GM12873 (cell line): ENCODE measurements at regions not wholly inside any gene's neighbourhood (a gene's known extent, or its start where the extent isn't known, plus 50 kb on each side); places are given as distances from the start of the nearest gene placed in this dataset.

Experiments
- TF ChIP-seq, protein P1 (sequence below): IDR thresholded peaks from 2 replicates; pipeline ENCODE4 v1.5.1; 2012; ENCODE audit warnings: low read depth, mild to moderate bottlenecking, moderate library complexity, low read length, control low read depth; ENCODE audit not compliant: insufficient read depth; ENCODE audit errors: missing control alignments

DNA sequence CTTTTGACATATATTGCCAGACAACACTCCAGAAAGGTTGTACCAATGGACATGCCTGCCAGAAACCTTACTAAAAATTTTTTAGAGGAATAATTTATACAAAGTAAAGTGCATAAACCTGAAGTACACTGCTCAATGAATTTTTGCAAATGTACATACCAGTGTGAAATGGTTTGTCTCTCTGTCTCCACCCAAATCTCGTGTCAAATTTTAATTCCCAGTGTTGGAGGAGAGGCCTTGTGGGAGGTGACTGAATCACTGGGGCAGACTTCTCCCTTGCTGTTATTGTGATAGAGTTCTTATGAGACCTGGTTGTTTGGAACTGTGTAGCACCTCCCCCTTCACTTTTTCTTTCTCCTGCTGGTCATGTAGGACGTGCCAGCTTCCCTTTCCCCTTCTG is 168.8 kb downstream of the RWDD3 start:
- TF ChIP-seq, protein P1, sequence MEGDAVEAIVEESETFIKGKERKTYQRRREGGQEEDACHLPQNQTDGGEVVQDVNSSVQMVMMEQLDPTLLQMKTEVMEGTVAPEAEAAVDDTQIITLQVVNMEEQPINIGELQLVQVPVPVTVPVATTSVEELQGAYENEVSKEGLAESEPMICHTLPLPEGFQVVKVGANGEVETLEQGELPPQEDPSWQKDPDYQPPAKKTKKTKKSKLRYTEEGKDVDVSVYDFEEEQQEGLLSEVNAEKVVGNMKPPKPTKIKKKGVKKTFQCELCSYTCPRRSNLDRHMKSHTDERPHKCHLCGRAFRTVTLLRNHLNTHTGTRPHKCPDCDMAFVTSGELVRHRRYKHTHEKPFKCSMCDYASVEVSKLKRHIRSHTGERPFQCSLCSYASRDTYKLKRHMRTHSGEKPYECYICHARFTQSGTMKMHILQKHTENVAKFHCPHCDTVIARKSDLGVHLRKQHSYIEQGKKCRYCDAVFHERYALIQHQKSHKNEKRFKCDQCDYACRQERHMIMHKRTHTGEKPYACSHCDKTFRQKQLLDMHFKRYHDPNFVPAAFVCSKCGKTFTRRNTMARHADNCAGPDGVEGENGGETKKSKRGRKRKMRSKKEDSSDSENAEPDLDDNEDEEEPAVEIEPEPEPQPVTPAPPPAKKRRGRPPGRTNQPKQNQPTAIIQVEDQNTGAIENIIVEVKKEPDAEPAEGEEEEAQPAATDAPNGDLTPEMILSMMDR: no peak

DNA sequence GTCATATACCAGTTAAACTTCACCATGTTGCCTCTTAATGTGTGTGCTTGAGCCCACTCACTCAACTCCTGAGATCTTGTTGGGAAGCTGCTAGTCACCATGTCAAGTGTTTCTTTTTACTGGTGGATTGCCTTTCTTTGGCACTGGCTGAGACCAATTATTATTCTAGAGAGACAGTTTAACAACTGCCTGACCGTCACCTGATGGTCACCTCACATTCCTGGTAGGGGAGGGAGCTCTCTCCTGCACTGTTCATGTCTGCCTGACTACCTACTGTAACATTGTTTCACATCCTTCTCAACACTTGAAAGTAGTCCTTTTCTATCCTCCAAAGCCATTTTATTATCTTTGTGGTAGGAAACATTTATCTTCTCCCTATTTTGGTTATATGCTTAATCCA is 172.3 kb downstream of the RWDD3 start:
- TF ChIP-seq, protein P1: no peak

DNA sequence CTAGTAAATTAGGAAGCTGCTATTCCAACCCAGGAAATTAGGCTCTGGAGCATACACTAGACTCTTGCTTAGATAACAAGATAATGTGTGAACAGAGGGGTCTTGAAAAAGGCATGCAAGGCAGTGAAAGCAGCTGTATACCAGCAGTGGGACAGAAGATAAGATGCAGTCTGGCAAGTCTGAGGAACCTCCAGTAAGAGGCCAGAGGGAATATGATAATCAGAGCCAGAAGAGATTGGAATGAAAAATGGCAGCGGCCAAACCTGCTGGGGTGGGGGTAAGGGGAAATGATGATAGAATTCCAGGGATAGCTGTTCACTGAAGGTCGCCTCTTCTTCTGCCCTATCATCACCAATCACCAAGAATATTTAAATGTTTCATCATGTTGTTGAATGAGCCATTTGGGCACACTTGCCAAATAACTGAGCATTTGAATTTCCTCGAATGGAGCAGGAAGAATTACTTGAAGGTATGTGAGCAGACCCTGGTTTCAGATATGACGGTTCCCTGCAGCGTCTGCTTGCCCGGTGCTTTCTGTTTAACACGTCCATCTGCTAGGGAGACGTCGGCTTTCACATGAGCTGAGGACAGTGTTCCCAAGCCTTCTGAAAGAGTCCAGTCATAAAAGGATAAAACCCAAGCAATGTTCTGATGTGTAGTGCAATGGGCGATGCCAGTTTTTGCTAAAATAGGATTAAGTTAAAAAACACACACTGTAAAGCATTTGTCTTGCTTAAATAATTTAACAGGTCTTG is 173.3 kb downstream of the RWDD3 start:
- TF ChIP-seq, protein P1: no peak

DNA sequence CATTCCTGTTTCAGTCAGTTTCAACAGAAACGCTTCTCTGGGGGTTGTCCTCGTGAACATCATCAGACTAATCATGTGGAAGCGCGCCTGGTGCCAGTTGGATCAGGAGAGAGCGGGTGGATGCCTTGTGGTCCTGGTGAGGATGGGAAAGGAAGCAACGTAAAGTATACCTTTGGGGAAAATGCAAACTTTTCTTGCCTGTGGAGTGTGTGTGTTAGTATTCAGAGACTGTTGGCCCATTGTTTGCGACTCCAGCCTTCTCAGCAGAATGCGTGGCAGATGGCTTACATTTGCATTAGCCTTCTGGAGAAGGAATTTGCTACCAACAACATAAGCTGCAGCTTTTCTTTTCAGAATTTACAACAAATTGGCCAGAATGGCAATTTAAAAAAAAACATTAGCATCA is 173.9 kb downstream of the RWDD3 start:
- TF ChIP-seq, protein P1: no peak

DNA sequence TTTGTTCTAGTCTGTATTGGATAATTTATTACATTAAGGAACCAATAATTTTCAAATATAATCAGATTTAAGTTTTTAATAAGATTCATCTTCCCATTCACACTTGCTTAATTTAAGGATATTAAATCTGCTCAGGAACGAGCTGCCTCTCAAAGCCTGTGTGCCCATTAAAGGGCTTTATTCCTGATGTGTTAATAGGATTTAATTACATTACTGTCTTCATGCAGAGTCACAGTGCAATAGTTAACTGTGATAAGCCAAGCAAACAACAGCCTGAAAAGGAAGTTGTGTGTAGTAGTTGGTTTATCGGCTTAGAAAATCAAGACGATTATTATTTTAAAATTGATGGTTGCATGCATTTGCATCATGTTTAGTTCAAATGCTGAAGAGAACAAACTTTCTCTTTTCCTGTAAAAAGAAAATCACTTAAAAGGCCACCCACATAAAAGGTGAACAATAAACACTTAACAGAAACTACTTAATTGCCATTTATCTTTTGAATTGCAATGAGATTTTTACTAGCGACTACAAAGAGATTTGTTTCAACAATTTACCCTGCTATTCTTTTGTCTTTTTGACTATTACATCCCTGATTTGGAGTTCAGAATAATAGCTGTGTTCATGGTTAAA is 174.6 kb downstream of the RWDD3 start:
- TF ChIP-seq, protein P1: no peak

DNA sequence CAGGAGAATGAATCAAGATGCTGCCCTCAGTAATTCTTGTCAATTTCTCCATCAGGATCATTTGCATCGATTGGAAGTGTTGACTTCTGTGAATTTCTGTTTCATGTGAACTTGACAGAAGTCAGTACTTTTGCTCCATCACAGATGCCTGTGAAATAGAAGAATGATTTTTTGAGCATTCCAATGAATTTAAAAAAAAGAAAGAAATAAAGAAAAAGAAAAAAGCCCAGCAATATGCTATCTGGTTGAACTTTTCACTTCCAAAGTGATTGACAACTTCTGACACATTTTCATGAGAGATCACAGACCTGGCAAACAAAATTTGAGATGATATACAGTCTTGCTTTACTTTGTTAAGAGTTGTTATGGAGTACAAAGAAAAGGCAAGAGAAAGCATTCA is 175.3 kb downstream of the RWDD3 start:
- TF ChIP-seq, protein P1: no peak

DNA sequence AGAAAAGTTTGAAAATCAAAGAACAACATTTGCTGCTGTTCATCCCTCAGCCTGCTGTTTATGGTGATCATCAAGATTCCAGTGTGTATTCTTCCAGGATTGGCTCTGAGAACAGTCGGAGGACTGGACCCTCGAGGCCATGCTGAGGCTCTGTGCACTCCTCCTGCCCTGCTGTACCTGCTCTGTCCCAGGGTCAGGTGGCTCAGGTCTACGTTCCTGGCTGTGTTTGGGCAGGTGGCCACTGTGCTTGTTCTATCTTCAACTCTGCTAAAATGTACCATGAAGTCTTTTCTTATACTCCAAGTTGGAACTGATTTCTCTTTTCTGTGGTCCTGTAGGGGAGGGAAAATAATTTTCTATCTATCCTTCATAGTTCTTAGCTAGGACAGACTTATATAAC is 175.9 kb downstream of the RWDD3 start:
- TF ChIP-seq, protein P1: no peak
